H1 (cell line): ENCODE measurements at regions not wholly inside any gene's neighbourhood (a gene's known extent, or its start where the extent isn't known, plus 50 kb on each side); places are given as distances from the start of the nearest gene placed in this dataset.

Experiments
- CTCF ChIA-PET: fragments of 300-600 bp; sonication (Branson Sonifier 250); formaldehyde crosslinking; loops from one replicate; lab custom pipeline; 2021; ENCODE audit not compliant: partially characterized antibody; lab: Charles Lee
- POLR2A ChIA-PET: fragments of 300-600 bp; sonication (Branson Sonifier 250); formaldehyde crosslinking; loops from one replicate; lab custom pipeline; 2021; ENCODE audit warnings: inconsistent platforms; ENCODE audit not compliant: partially characterized antibody; lab: Charles Lee
- DNase-seq, 2 experiments: peaks; one replicate each; pipeline versions ENCODE4 v3.0.0 to v3.0.0-alpha.2; 2010 to 2022; ENCODE audit warnings: low spot score in 2 of 2, low read depth in 1 of 2, mixed read lengths in 1 of 2
- FAIRE-seq: peaks from 2 replicates; lab custom pipeline; 2011; peaks lifted over from hg19 to GRCh38; lab: Jason Lieb, UNC
- H2AFZ ChIP-seq: 2 replicates; pipeline ENCODE4 v1.8.1; 2012; ENCODE audit warnings: low read length, inconsistent platforms
- H2AK5ac ChIP-seq: 2 replicates; pipeline ENCODE4 v1.6.1; 2013; ENCODE audit warnings: low read depth, low read length
- H2BK120ac ChIP-seq: replicated peaks from 2 replicates; pipeline ENCODE3; 2013; ENCODE audit warnings: low read depth, low read length, inconsistent platforms
- H2BK12ac ChIP-seq: 2 replicates; pipeline ENCODE4 v1.6.1; 2013; ENCODE audit warnings: low read depth, low read length
- H2BK15ac ChIP-seq: 2 replicates; pipeline ENCODE4 v1.6.1; 2013; ENCODE audit warnings: low read length
- H2BK20ac ChIP-seq: 2 replicates; pipeline ENCODE4 v1.6.1; 2013; ENCODE audit warnings: low read length
- H2BK5ac ChIP-seq: 2 replicates; pipeline ENCODE4 v1.6.1; 2013; ENCODE audit warnings: low read depth, low read length
- H3K14ac ChIP-seq: 2 replicates; pipeline ENCODE4 v1.6.1; 2013; ENCODE audit warnings: inconsistent platforms; ENCODE audit not compliant: insufficient read length
- H3K18ac ChIP-seq: 2 replicates; pipeline ENCODE4 v1.6.1; 2013; ENCODE audit warnings: low read length; ENCODE audit errors: extremely low read depth
- H3K23ac ChIP-seq: 2 replicates; pipeline ENCODE4 v1.6.1; 2013; ENCODE audit warnings: inconsistent platforms; ENCODE audit not compliant: insufficient read length
- H3K23me2 ChIP-seq: 2 replicates; pipeline ENCODE4 v1.6.1; 2013; ENCODE audit warnings: low read depth, low read length
- H3K27ac ChIP-seq: 2 replicates; pipeline ENCODE4 v1.6.1; 2011; ENCODE audit warnings: low read depth, low read length, inconsistent platforms
- H3K27me3 ChIP-seq, 4 experiments: replicated peaks in 1 of 4; 1 replicate in 1 of 4; 2 replicates in 3 of 4; pipeline versions ENCODE4 v1.6.1 to v1.8.1; 2011 to 2013; ENCODE audit warnings: low read length in 3 of 4, mild to moderate bottlenecking in 3 of 4, inconsistent platforms in 2 of 4, mixed read lengths in 2 of 4, moderate library complexity in 1 of 4; ENCODE audit not compliant: control insufficient read depth in 3 of 4, insufficient read depth in 3 of 4; ENCODE audit errors: extremely low read depth in 1 of 4
- H3K36me3 ChIP-seq, 4 experiments: 2 replicates each; pipeline versions ENCODE4 v1.6.1 to v1.8.1; 2011 to 2013; ENCODE audit warnings: mild to moderate bottlenecking in 4 of 4, low read length in 3 of 4, moderate library complexity in 2 of 4, control low read depth in 1 of 4, inconsistent platforms in 1 of 4; ENCODE audit not compliant: insufficient read depth in 4 of 4, control insufficient read depth in 2 of 4
- H3K4ac ChIP-seq: replicated peaks from 2 replicates; pipeline ENCODE3; 2013; ENCODE audit warnings: low read length, low read depth, mixed read lengths, inconsistent platforms; ENCODE audit not compliant: insufficient read length
- H3K4me1 ChIP-seq, 4 experiments: replicated peaks in 1 of 4; 1 replicate in 1 of 4; 2 replicates in 3 of 4; pipeline versions ENCODE4 v1.6.1 to v1.8.1; 2011 to 2013; ENCODE audit warnings: low read length in 3 of 4, inconsistent platforms in 2 of 4, mixed read lengths in 1 of 4; ENCODE audit not compliant: insufficient read depth in 4 of 4, control insufficient read depth in 3 of 4
- H3K4me2 ChIP-seq, 2 experiments: 2 replicates each; pipeline versions ENCODE4 v1.6.1 to v1.8.1; 2011 to 2013; ENCODE audit warnings: low read depth in 2 of 2, low read length in 2 of 2, control low read depth in 1 of 2, inconsistent platforms in 1 of 2, mild to moderate bottlenecking in 1 of 2; ENCODE audit not compliant: insufficient read depth in 1 of 2
- H3K4me3 ChIP-seq, 4 experiments: fragments of 200-600, 300-600 bp in 1 of 4; sonication (generic), shearing (Covaris generic), sonication (Bioruptor Twin) in 1 of 4; 2 replicates each; pipeline versions ENCODE4 v1.5.1 to v1.8.1; 2011 to 2016; ENCODE audit warnings: low read length in 4 of 4, low read depth in 3 of 4, control low read depth in 2 of 4, inconsistent platforms in 2 of 4, mild to moderate bottlenecking in 2 of 4, mixed read lengths in 1 of 4, moderate library complexity in 1 of 4; ENCODE audit not compliant: insufficient read depth in 2 of 4; ENCODE audit errors: extremely low read depth in 1 of 4
- H3K56ac ChIP-seq: replicated peaks from 2 replicates; pipeline ENCODE3; 2013; ENCODE audit warnings: low read depth, mild to moderate bottlenecking, mixed read lengths, low read length, inconsistent platforms; ENCODE audit not compliant: insufficient read length
- H3K79me1 ChIP-seq: 2 replicates; pipeline ENCODE4 v1.6.1; 2013; ENCODE audit warnings: low read depth, low read length, control low read depth
- H3K79me2 ChIP-seq, 2 experiments: 2 replicates each; pipeline versions ENCODE4 v1.6.1 to v1.8.1; 2012 to 2013; ENCODE audit warnings: low read length in 2 of 2, mild to moderate bottlenecking in 2 of 2, inconsistent platforms in 1 of 2; ENCODE audit not compliant: insufficient read depth in 2 of 2, control insufficient read depth in 1 of 2
- H3K9ac ChIP-seq, 4 experiments: replicated peaks in 1 of 4; 1 replicate in 1 of 4; 2 replicates in 3 of 4; pipeline versions ENCODE4 v1.6.1 to v1.8.1; 2011 to 2013; ENCODE audit warnings: low read depth in 3 of 4, low read length in 3 of 4, control low read depth in 2 of 4, mild to moderate bottlenecking in 2 of 4, moderate library complexity in 2 of 4, inconsistent platforms in 1 of 4; ENCODE audit errors: extremely low read depth in 1 of 4
- H3K9me3 ChIP-seq, 2 experiments: 2 replicates each; pipeline versions ENCODE4 v1.6.1 to v1.8.1; 2012 to 2013; ENCODE audit warnings: mild to moderate bottlenecking in 2 of 2, moderate library complexity in 2 of 2, control low read depth in 1 of 2, inconsistent platforms in 1 of 2, low read depth in 1 of 2, low read length in 1 of 2, mixed read lengths in 1 of 2; ENCODE audit not compliant: insufficient read depth in 2 of 2
- H4K20me1 ChIP-seq, 2 experiments: replicated peaks in 1 of 2; 2 replicates each; pipeline versions ENCODE3 to v1.8.1; 2011 to 2013; ENCODE audit warnings: inconsistent platforms in 2 of 2, low read length in 2 of 2, mild to moderate bottlenecking in 1 of 2; ENCODE audit not compliant: insufficient read depth in 2 of 2, control insufficient read depth in 1 of 2
- H4K5ac ChIP-seq: 2 replicates; pipeline ENCODE4 v1.6.1; 2013; ENCODE audit warnings: low read length, low read depth, mixed read lengths, inconsistent platforms; ENCODE audit not compliant: insufficient read length
- H4K8ac ChIP-seq: 2 replicates; pipeline ENCODE4 v1.8.0; 2013; ENCODE audit warnings: mild to moderate bottlenecking, moderate library complexity, low read length, inconsistent platforms; ENCODE audit not compliant: insufficient read depth; ENCODE audit errors: extremely low read depth
- H4K91ac ChIP-seq: replicated peaks from 2 replicates; pipeline ENCODE3; 2013; ENCODE audit warnings: low read length, mixed read lengths, inconsistent platforms; ENCODE audit not compliant: insufficient read length
- KDM1A ChIP-seq: fragments of 200-600, 300-600 bp; sonication (generic); IDR thresholded peaks from 2 replicates; pipeline ENCODE4 v1.7.1; 2016; ENCODE audit warnings: mild to moderate bottlenecking, low read length, borderline replicate concordance
- PHF8 ChIP-seq: fragments of 200-600 bp; sonication (generic); conservative IDR thresholded peaks from 2 replicates; pipeline ENCODE4 v1.7.1; 2012; ENCODE audit warnings: low read depth, mild to moderate bottlenecking, inconsistent platforms, low read length, moderate library complexity
- POLR2A ChIP-seq, 2 experiments: IDR thresholded peaks; 1 replicate in 1 of 2; 2 replicates in 1 of 2; pipeline ENCODE4 v1.6.1; 2011; ENCODE audit warnings: low read depth in 2 of 2, low read length in 2 of 2, mild to moderate bottlenecking in 2 of 2; ENCODE audit errors: control extremely low read depth in 1 of 2
- ZNF274 ChIP-seq: IDR thresholded peaks from 2 replicates; pipeline ENCODE4 v1.7.0; 2012; ENCODE audit warnings: low read length, borderline replicate concordance; ENCODE audit errors: extremely low read depth
- WGBS, 2 experiments: shearing (Covaris generic) in 1 of 2; methylation state at CpG; one replicate each; pipeline versions ENCODE4 v1.1.6 to v1.1.7; 2013 to 2015; ENCODE audit warnings: low lambda C conversion rate in 2 of 2, mixed read lengths in 2 of 2, inconsistent platforms in 1 of 2, low coverage in 1 of 2, missing lambda C conversion rate in 1 of 2; ENCODE audit not compliant: insufficient replicate concordance in 2 of 2, insufficient coverage in 1 of 2, insufficient read length in 1 of 2; ENCODE audit errors: extremely low coverage in 1 of 2, missing lambda C conversion rate in 1 of 2; 5-methylcytosine and 5-hydroxymethylcytosine counted together
- TF ChIP-seq, protein P1 (sequence below): IDR thresholded peaks from 2 replicates; pipeline ENCODE4 v1.6.1; 2012; ENCODE audit warnings: inconsistent platforms

DNA sequence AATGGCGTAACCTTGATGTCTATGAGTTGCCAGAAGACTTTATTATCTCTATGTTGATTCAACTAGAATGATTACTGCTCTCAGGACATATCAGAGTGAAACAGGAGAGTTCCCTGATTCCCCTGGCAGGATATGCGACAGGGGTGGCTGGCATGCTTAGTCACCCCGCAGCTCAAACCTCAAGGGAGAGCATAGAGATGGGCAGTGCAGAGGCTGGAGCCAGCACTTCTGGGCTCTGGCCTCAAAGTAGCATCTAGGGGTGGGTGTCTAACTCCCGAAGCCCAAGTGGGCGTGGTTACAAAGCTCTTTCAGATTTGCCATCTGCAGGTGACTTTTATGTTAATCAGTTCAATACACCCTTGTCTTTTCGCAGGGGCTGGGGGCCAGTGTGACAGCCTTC, 391.6 kb downstream of the ADCYAP1 start:
- no peak overlapping the region for H2BK120ac ChIP-seq
- H2AK5ac ChIP-seq: no peak overlapping the region
- no peak overlapping the region for H3K4me2 ChIP-seq
- H3K23ac ChIP-seq: no peak overlapping the region
- no peak overlapping the region for H2BK15ac ChIP-seq
- WGBS, 2 experiments: 86% methylated on average over 6 of the region's 6 CpGs; no CpG with 5 or more reads in 1 of the 2 experiments
- H3K56ac ChIP-seq: no peak overlapping the region
- H2BK12ac ChIP-seq: no peak overlapping the region
- ChIA-PET POLR2A (no interaction called here), CTCF (interaction anchor here (0.7 to 1.1 kb wide), 2 partner anchors 11 to 107 kb away, joined by 3 read pairs; no protein-coding TSS in a partner anchor)
- no peaks in the 10 kb centered on the region for H3K79me1 ChIP-seq
- H3K14ac ChIP-seq: no peak overlapping the region
- no peaks in the 10 kb centered on the region; a peak in 1 of 7 replicates for H3K4me1 ChIP-seq
- FAIRE-seq: no peak
- H3K23me2 ChIP-seq: peaks cover 2% of the 10 kb centered on the region; the same call in 1 of the 2 replicates
- H4K20me1 ChIP-seq: no peaks in the 10 kb centered on the region
- H4K8ac ChIP-seq: no peak overlapping the region
- no peak overlapping the region for H2BK5ac ChIP-seq
- H2AFZ ChIP-seq: no peak overlapping the region
- no peak overlapping the region for H2BK20ac ChIP-seq
- H3K27me3 ChIP-seq: no peaks in the 10 kb centered on the region; a peak in 1 of 7 replicates
- no peak overlapping the region for H3K18ac ChIP-seq
- no peaks in the 10 kb centered on the region; a peak in 1 of 4 replicates for H3K9me3 ChIP-seq
- no peak overlapping the region for H3K4ac ChIP-seq
- no peak overlapping the region for H3K9ac ChIP-seq
- no peak for DNase-seq
- no peaks in the 10 kb centered on the region for H3K79me2 ChIP-seq
- no peaks in the 10 kb centered on the region for H3K36me3 ChIP-seq
- no peak overlapping the region for H3K4me3 ChIP-seq
- H4K5ac ChIP-seq: no peak overlapping the region
- no peak overlapping the region for H3K27ac ChIP-seq
- H4K91ac ChIP-seq: no peak overlapping the region
- TF ChIP-seq POLR2A (IDR thresholded peaks at IDR 0.05; ENCODE audit: control extremely low read depth in 1 of 2, low read depth in 2 of 2, low read length in 2 of 2): no peak
- TF ChIP-seq, protein P1, sequence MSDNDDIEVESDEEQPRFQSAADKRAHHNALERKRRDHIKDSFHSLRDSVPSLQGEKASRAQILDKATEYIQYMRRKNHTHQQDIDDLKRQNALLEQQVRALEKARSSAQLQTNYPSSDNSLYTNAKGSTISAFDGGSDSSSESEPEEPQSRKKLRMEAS: no peak
- no peak for TF ChIP-seq PHF8
- no peak for TF ChIP-seq ZNF274
- TF ChIP-seq KDM1A: no peak
